ENCODE measurements at regions not wholly inside any gene's neighbourhood (a gene's known extent, or its start where the extent isn't known, plus 50 kb on each side); places are given as distances from the start of the nearest gene placed in this dataset.

GRCh38 chr6:105821027-105821426, 265.1 kb upstream of the PRDM1 start:
- DNase-seq = no peak
- TF ChIP-seq, protein P1, sequence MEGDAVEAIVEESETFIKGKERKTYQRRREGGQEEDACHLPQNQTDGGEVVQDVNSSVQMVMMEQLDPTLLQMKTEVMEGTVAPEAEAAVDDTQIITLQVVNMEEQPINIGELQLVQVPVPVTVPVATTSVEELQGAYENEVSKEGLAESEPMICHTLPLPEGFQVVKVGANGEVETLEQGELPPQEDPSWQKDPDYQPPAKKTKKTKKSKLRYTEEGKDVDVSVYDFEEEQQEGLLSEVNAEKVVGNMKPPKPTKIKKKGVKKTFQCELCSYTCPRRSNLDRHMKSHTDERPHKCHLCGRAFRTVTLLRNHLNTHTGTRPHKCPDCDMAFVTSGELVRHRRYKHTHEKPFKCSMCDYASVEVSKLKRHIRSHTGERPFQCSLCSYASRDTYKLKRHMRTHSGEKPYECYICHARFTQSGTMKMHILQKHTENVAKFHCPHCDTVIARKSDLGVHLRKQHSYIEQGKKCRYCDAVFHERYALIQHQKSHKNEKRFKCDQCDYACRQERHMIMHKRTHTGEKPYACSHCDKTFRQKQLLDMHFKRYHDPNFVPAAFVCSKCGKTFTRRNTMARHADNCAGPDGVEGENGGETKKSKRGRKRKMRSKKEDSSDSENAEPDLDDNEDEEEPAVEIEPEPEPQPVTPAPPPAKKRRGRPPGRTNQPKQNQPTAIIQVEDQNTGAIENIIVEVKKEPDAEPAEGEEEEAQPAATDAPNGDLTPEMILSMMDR (IDR thresholded peaks at IDR 0.05) = no peak
- no peak for TF ChIP-seq POLR2A (IDR thresholded peaks at IDR 0.05)

GRCh38 chr6:105819745-105820144, 266.4 kb upstream of the PRDM1 start:
- Histone ChIP-seq H3K4me3 (no peak overlapping the region), H3K27me3 (no peaks in the 10 kb centered on the region), H3K27ac (no peak overlapping the region), H3K36me3 (no peaks in the 10 kb centered on the region), H3K9me3 (no peaks in the 10 kb centered on the region), H3K4me1 (no peaks in the 10 kb centered on the region)
- intact Hi-C loops (cut with DNase I; ENCODE audit: low total_unique reads) = no loop called here
- TF ChIP-seq, protein P1 (IDR thresholded peaks at IDR 0.05) = no peak
- no peak for TF ChIP-seq POLR2A (IDR thresholded peaks at IDR 0.05)
- DNase-seq = no peak

More at GRCh38 chr6:105821027-105821426, 265.1 kb upstream of the PRDM1 start:
- H3K27me3 ChIP-seq = no peaks in the 10 kb centered on the region
- no peaks in the 10 kb centered on the region for H3K36me3 ChIP-seq
- no peaks in the 10 kb centered on the region for H3K9me3 ChIP-seq
- H3K4me3 ChIP-seq = no peak overlapping the region
- intact Hi-C loops (cut with DNase I; ENCODE audit: low total_unique reads) = no loop called here
- H3K27ac ChIP-seq = no peak overlapping the region
- no peaks in the 10 kb centered on the region for H3K4me1 ChIP-seq

DNA sequence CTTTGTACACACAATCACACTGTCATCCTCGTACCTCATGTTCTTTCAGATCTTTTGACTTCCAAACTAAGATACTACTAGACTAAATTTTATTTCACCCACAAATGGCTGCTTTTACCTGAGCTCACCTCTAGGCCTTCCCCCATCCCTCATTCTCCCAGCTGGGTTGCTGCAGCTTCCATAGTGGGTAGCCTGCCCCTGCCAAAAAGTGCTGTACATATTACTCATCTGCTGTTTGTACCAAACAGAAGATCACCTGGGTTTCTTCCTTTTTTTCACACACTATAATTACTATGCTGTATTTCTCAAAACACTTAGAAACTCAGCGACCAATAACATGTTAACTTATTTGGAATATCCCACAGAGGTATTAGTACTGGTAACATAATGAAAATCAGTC, 267.6 kb upstream of the PRDM1 start:
- Histone ChIP-seq H3K9me3 (no peaks in the 10 kb centered on the region), H3K4me3 (no peak overlapping the region), H3K27ac (no peak overlapping the region), H3K27me3 (no peaks in the 10 kb centered on the region), H3K36me3 (no peaks in the 10 kb centered on the region), H3K4me1 (no peaks in the 10 kb centered on the region)
- no peak for DNase-seq
- TF ChIP-seq, protein P1 (IDR thresholded peaks at IDR 0.05) = no peak
- no peak for TF ChIP-seq POLR2A (IDR thresholded peaks at IDR 0.05)
- intact Hi-C loops (cut with DNase I; ENCODE audit: low total_unique reads) = no loop called here

- DNase-seq = no peak
- TF ChIP-seq POLR2A (IDR thresholded peaks at IDR 0.05) = no peak
- TF ChIP-seq, protein P1 (IDR thresholded peaks at IDR 0.05) = no peak
- H3K27me3 ChIP-seq = no peaks in the 10 kb centered on the region
- no peaks in the 10 kb centered on the region for H3K36me3 ChIP-seq
- no peak overlapping the region for H3K4me3 ChIP-seq
- no peaks in the 10 kb centered on the region for H3K9me3 ChIP-seq
- H3K27ac ChIP-seq = no peak overlapping the region
- H3K4me1 ChIP-seq = no peaks in the 10 kb centered on the region
- intact Hi-C loops (cut with DNase I; ENCODE audit: low total_unique reads) = no loop called here
Measured at GRCh38 chr6:105817961-105818360, 268.2 kb upstream of the PRDM1 start.

- no peaks in the 10 kb centered on the region for H3K4me1 ChIP-seq
- no peaks in the 10 kb centered on the region for H3K9me3 ChIP-seq
- DNase-seq = no peak
- peak overlapping the region in 1 of 2 donors; percentile 9 for H3K27ac ChIP-seq
- no peaks in the 10 kb centered on the region for H3K27me3 ChIP-seq
- H3K4me3 ChIP-seq = no peak overlapping the region
- H3K36me3 ChIP-seq = no peaks in the 10 kb centered on the region
- TF ChIP-seq POLR2A (IDR thresholded peaks at IDR 0.05) = no peak
- TF ChIP-seq, protein P1 (IDR thresholded peaks at IDR 0.05) = no peak
- intact Hi-C loops (cut with DNase I; ENCODE audit: low total_unique reads) = no loop called here
Measured at GRCh38 chr6:105817370-105817769, 268.8 kb upstream of the PRDM1 start.
